ENCODE measurements at regions not wholly inside any gene's neighbourhood (a gene's known extent, or its start where the extent isn't known, plus 50 kb on each side); places are given as distances from the start of the nearest gene placed in this dataset.

- no peaks in the 10 kb centered on the region for H3K27me3 ChIP-seq
- H3K4me3 ChIP-seq (replicated peaks in 1 of 3) = no peak overlapping the region
- intact Hi-C loops (cut with DNase I) = no loop called here
- peaks cover 16 to 23% of the 10 kb centered on the region in 2 donors for H3K4me1 ChIP-seq
- WGBS, 2 donors = 81 to 93% methylated on average over 2 of the region's 2 CpGs
- TF ChIP-seq CTCF (IDR thresholded peaks at IDR 0.05) = no peak
- TF ChIP-seq POLR2A (IDR thresholded peaks at IDR 0.05) = no peak
- H3K36me3 ChIP-seq = no peaks in the 10 kb centered on the region
- H3K9me3 ChIP-seq = no peaks in the 10 kb centered on the region
- H3K27ac ChIP-seq = no peak overlapping the region
- no peak for DNase-seq
Observed at GRCh38 chr6:105821027-105821426, 265.1 kb upstream of the PRDM1 start.

- Histone ChIP-seq H3K27ac (no peak overlapping the region), H3K4me3 (replicated peaks in 1 of 3) (no peak overlapping the region), H3K9me3 (no peaks in the 10 kb centered on the region), H3K4me1 (peaks cover 29 to 36% of the 10 kb centered on the region in 2 donors), H3K36me3 (no peaks in the 10 kb centered on the region), H3K27me3 (no peaks in the 10 kb centered on the region)
- intact Hi-C loops (cut with DNase I) = no loop called here
- WGBS, 2 donors = 86 to 89% methylated on average over 2 of the region's 2 CpGs
- no peak for DNase-seq
- TF ChIP-seq CTCF (IDR thresholded peaks at IDR 0.05) (no peak), POLR2A (IDR thresholded peaks at IDR 0.05) (no peak)
Observed at GRCh38 chr6:105819745-105820144, 266.4 kb upstream of the PRDM1 start.

- TF ChIP-seq POLR2A (IDR thresholded peaks at IDR 0.05) (no peak), CTCF (IDR thresholded peaks at IDR 0.05) (no peak)
- intact Hi-C loops (cut with DNase I) = no loop called here
Observed at GRCh38 chr6:105818505-105818904, 267.6 kb upstream of the PRDM1 start.

GRCh38 chr6:105817961-105818360, 268.2 kb upstream of the PRDM1 start:
- Histone ChIP-seq H3K27me3 (no peaks in the 10 kb centered on the region), H3K9me3 (no peaks in the 10 kb centered on the region), H3K36me3 (no peaks in the 10 kb centered on the region), H3K4me3 (replicated peaks in 1 of 3) (no peak overlapping the region), H3K4me1 (peaks cover 34 to 43% of the 10 kb centered on the region in 2 donors), H3K27ac (no peak overlapping the region)
- no peak for DNase-seq
- no peak for TF ChIP-seq CTCF (IDR thresholded peaks at IDR 0.05)
- no peak for TF ChIP-seq POLR2A (IDR thresholded peaks at IDR 0.05)
- WGBS, 2 donors = 91 to 97% methylated on average over 6 of the region's 6 CpGs
- intact Hi-C loops (cut with DNase I) = no loop called here

More at GRCh38 chr6:105818505-105818904, 267.6 kb upstream of the PRDM1 start:
- Histone ChIP-seq H3K9me3 (no peaks in the 10 kb centered on the region), H3K27ac (no peak overlapping the region), H3K4me3 (replicated peaks in 1 of 3) (no peak overlapping the region), H3K36me3 (no peaks in the 10 kb centered on the region), H3K27me3 (no peaks in the 10 kb centered on the region), H3K4me1 (peaks cover 34 to 43% of the 10 kb centered on the region in 2 donors)
- no peak for DNase-seq
- WGBS, 2 donors = 94 to 99% methylated on average over 2 of the region's 2 CpGs

- H3K9me3 ChIP-seq = no peaks in the 10 kb centered on the region
- no peaks in the 10 kb centered on the region for H3K36me3 ChIP-seq
- H3K4me3 ChIP-seq (replicated peaks in 1 of 3) = no peak overlapping the region
- DNase-seq = peak in 1 of 2 donors; percentile 37
- no peaks in the 10 kb centered on the region for H3K27me3 ChIP-seq
- H3K27ac ChIP-seq = peak overlapping the region in 1 of 3 donors; percentile 33
- peaks cover 34 to 43% of the 10 kb centered on the region in 2 donors for H3K4me1 ChIP-seq
- intact Hi-C loops (cut with DNase I) = no loop called here
- TF ChIP-seq CTCF (IDR thresholded peaks at IDR 0.05) = no peak
- TF ChIP-seq POLR2A (IDR thresholded peaks at IDR 0.05) = no peak
- WGBS, 2 donors = 25 to 27% methylated on average over 8 of the region's 8 CpGs
Observed at GRCh38 chr6:105817370-105817769, 268.8 kb upstream of the PRDM1 start.

Data from thyroid gland (tissue), 4 donors.